Daoy (cell line): ENCODE measurements at regions not wholly inside any gene's neighbourhood (a gene's known extent, or its start where the extent isn't known, plus 50 kb on each side); places are given as distances from the start of the nearest gene placed in this dataset.

ENCODE experiments used
- DNase-seq: peaks from one replicate; pipeline ENCODE4 v3.0.0-alpha.2; 2015; ENCODE audit warnings: low read depth

GRCh38 chr5:171603591-171603990, 182.0 kb upstream of the SMIM23 start:
- DNase-seq: no peak

- DNase-seq: no peak
Observed at GRCh38 chr5:171604195-171604594, 181.4 kb upstream of the SMIM23 start.

GRCh38 chr5:171606414-171607024, 179.1 kb upstream of the SMIM23 start:
- DNase-seq: no peak

- no peak for DNase-seq
Observed at GRCh38 chr5:171607863-171608262, 177.8 kb upstream of the SMIM23 start.

- DNase-seq: no peak
Observed at GRCh38 chr5:171609806-171610452, 175.7 kb upstream of the SMIM23 start.

- DNase-seq: no peak
Observed at GRCh38 chr5:171610686-171611085, 174.9 kb upstream of the SMIM23 start.

- no peak for DNase-seq
Observed at GRCh38 chr5:171612749-171613148, 172.9 kb upstream of the SMIM23 start.

GRCh38 chr5:171614511-171614910, 171.1 kb upstream of the SMIM23 start:
- peak; percentile 28 for DNase-seq

- DNase-seq: peak; percentile 57
Observed at GRCh38 chr5:171614971-171615653, 170.5 kb upstream of the SMIM23 start.

GRCh38 chr5:171615705-171616640, 169.6 kb upstream of the SMIM23 start:
- no peak for DNase-seq

GRCh38 chr5:171617266-171617665, 168.4 kb upstream of the SMIM23 start:
- DNase-seq: no peak

- no peak for DNase-seq
Observed at GRCh38 chr5:171617817-171618591, 167.6 kb upstream of the SMIM23 start.

GRCh38 chr5:171619196-171619595, 166.4 kb upstream of the SMIM23 start:
- no peak for DNase-seq

GRCh38 chr5:171619744-171620143, 165.9 kb upstream of the SMIM23 start:
- DNase-seq: no peak

GRCh38 chr5:171622010-171622409, 163.6 kb upstream of the SMIM23 start:
- DNase-seq: no peak

GRCh38 chr5:171623107-171623506, 162.5 kb upstream of the SMIM23 start:
- no peak for DNase-seq

- DNase-seq: no peak
Observed at GRCh38 chr5:171623551-171624097, 162.0 kb upstream of the SMIM23 start.

GRCh38 chr5:171624396-171624795, 161.2 kb upstream of the SMIM23 start:
- no peak for DNase-seq

GRCh38 chr5:171625646-171626045, 160.0 kb upstream of the SMIM23 start:
- DNase-seq: no peak

GRCh38 chr5:171627936-171628632, 157.5 kb upstream of the SMIM23 start:
- no peak for DNase-seq
